HepG2 (cell line): ENCODE measurements at regions not wholly inside any gene's neighbourhood (a gene's known extent, or its start where the extent isn't known, plus 50 kb on each side); places are given as distances from the start of the nearest gene placed in this dataset.
A peak's percentile ranks its signal among the peaks of the same experiment; 100 is the strongest.

Experiments used
- ATAC-seq: fragments of 200-7000 bp; cut with Tn5 transposase; 3 replicates; pipeline ENCODE4 v1.9.1; 2020; ENCODE audit warnings: mild to moderate bottlenecking, moderate library complexity
- BruUV-seq: library from RNA; stranded (reverse); fragments of 400-500 nt; replicated peaks from 2 replicates; lab custom pipeline; 2021; lab: Mats Ljungman, UMichigan
- CTCF ChIA-PET: fragments of 300-600 bp; formaldehyde crosslinking; extraction: SDS; loops from one replicate; lab custom pipeline; 2021; ENCODE audit warnings: low total read pairs, inconsistent platforms, low intra/inter-chr PET ratio; lab: Yijun Ruan, JAX
- POLR2A ChIA-PET: fragments of 350-600 bp; sonication (Branson Sonifier 250); formaldehyde crosslinking; loops from one replicate; lab custom pipeline; 2020; ENCODE audit warnings: antibody characterized with exemption, inconsistent platforms; lab: Yijun Ruan, JAX
- DNase-seq: peaks from one replicate; pipeline ENCODE4 v3.0.0-alpha.2; 2015; ENCODE audit warnings: low spot score
- FAIRE-seq: peaks from 3 replicates; lab custom pipeline; 2011; peaks lifted over from hg19 to GRCh38; lab: Jason Lieb, UNC
- H2AFZ ChIP-seq: one replicate; pipeline ENCODE4 v1.6.1; 2011; ENCODE audit warnings: low read length, inconsistent platforms
- H3K27ac ChIP-seq: fragments of 300-600 bp; 3 replicates; pipeline ENCODE4 v1.8.0; 2011; ENCODE audit warnings: mixed run types, mild to moderate bottlenecking, mixed read lengths, low read length, inconsistent platforms; ENCODE audit not compliant: insufficient read depth; ENCODE audit errors: extremely low read length
- H3K27me3 ChIP-seq, 2 experiments: fragments of 200-600 bp in 1 of 2; 2 replicates in 1 of 2; 3 replicates in 1 of 2; pipeline versions ENCODE4 v1.6.0 to v1.8.0; 2011; ENCODE audit warnings: low read length in 2 of 2, mild to moderate bottlenecking in 2 of 2, moderate library complexity in 2 of 2, inconsistent platforms in 1 of 2; ENCODE audit not compliant: insufficient read depth in 2 of 2, control insufficient read depth in 1 of 2
- H3K36me3 ChIP-seq, 2 experiments: fragments of 200-600 bp in 1 of 2; replicated peaks in 1 of 2; 2 replicates in 1 of 2; 3 replicates in 1 of 2; pipeline versions ENCODE4 v1.5.1 to v1.8.0; 2011; ENCODE audit warnings: low read length in 2 of 2, inconsistent platforms in 1 of 2; ENCODE audit not compliant: insufficient read depth in 2 of 2, control insufficient read depth in 1 of 2
- H3K4me1 ChIP-seq: 2 replicates; pipeline ENCODE4 v1.5.1; 2012; ENCODE audit warnings: low read length, inconsistent platforms; ENCODE audit not compliant: insufficient read depth
- H3K4me2 ChIP-seq: 2 replicates; pipeline ENCODE4 v1.6.0; 2011; ENCODE audit warnings: low read depth, low read length, inconsistent platforms
- H3K4me3 ChIP-seq, 3 experiments: fragments of 200-600 bp in 1 of 3; sonication (generic), shearing (Covaris generic) in 1 of 3; replicated peaks in 1 of 3; 2 replicates each; pipeline ENCODE4 v1.5.1; 2011 to 2016; ENCODE audit warnings: low read length in 3 of 3, inconsistent platforms in 2 of 3, low read depth in 2 of 3, mild to moderate bottlenecking in 2 of 3, control low read depth in 1 of 3, mixed read lengths in 1 of 3; ENCODE audit not compliant: insufficient read depth in 1 of 3
- H3K79me2 ChIP-seq: one replicate; pipeline ENCODE4 v1.6.1; 2011; ENCODE audit warnings: low read length, inconsistent platforms; ENCODE audit not compliant: insufficient read depth
- H3K9ac ChIP-seq: 2 replicates; pipeline ENCODE4 v1.6.0; 2011; ENCODE audit warnings: mild to moderate bottlenecking, low read depth, low read length, inconsistent platforms; ENCODE audit not compliant: insufficient read depth
- H3K9me3 ChIP-seq: 2 replicates; pipeline ENCODE4 v1.5.1; 2012; ENCODE audit warnings: mild to moderate bottlenecking, low read length
- H4K20me1 ChIP-seq: 2 replicates; pipeline ENCODE4 v1.6.0; 2011; ENCODE audit warnings: inconsistent platforms, mild to moderate bottlenecking, low read length, moderate library complexity; ENCODE audit not compliant: insufficient read depth
- CEBPB ChIP-seq: IDR thresholded peaks from 2 replicates; pipeline ENCODE4 v1.6.1; 2011; ENCODE audit warnings: low read depth, low read length, improper control_type of control experiment, borderline replicate concordance
- KIAA2018 ChIP-seq: sonication (generic); formaldehyde crosslinking; IDR thresholded peaks from 2 replicates; pipeline ENCODE4 v1.5.0; 2020; ENCODE audit warnings: mild to moderate bottlenecking, missing genetic modification reagents, borderline replicate concordance
- RARA ChIP-seq: IDR thresholded peaks from 2 replicates; pipeline ENCODE4 v1.6.1; 2016; ENCODE audit warnings: missing genetic modification reagents, missing compliant biosample characterization
- ZNF615 ChIP-seq: sonication (generic); formaldehyde crosslinking; IDR thresholded peaks from 2 replicates; pipeline ENCODE4 v1.5.0; 2020; ENCODE audit warnings: mild to moderate bottlenecking, missing genetic modification reagents, borderline replicate concordance
- ZXDC ChIP-seq: sonication (generic); formaldehyde crosslinking; IDR thresholded peaks from 2 replicates; pipeline ENCODE4 v1.5.0; 2020; ENCODE audit warnings: mild to moderate bottlenecking, missing genetic modification reagents
- WGBS: methylation state at CpG from one replicate; pipeline ENCODE4 v1.1.6; 2017; ENCODE audit warnings: low lambda C conversion rate; 5-methylcytosine and 5-hydroxymethylcytosine counted together
- in situ Hi-C: cut with HindIII; loops from 2 replicates; pipeline ENCODE4 v1.10.0; 2017; ENCODE audit warnings: low pct_unique_long_range_greater_than_20kb; ENCODE audit not compliant: extremely low pct_ligation_motif_present
- intact Hi-C: fragments of 100-400 bp; cut with micrococcal nuclease; formaldehyde crosslinking; loops from one replicate; pipeline ENCODE4 v1.10.0; 2022; ENCODE audit not compliant: unreplicated experiment

- CTCF ChIA-PET = no interaction called here
- Histone ChIP-seq H3K9me3 (no peaks in the 10 kb centered on the region), H3K27me3 (no peaks in the 10 kb centered on the region), H3K4me1 (no peaks in the 10 kb centered on the region), H2AFZ (no peak overlapping the region), H3K9ac (no peak overlapping the region), H3K4me3 (no peak overlapping the region), H3K79me2 (no peaks in the 10 kb centered on the region), H3K4me2 (no peak overlapping the region), H3K27ac (no peak overlapping the region), H3K36me3 (no peaks in the 10 kb centered on the region), H4K20me1 (no peaks in the 10 kb centered on the region)
- no peak for TF ChIP-seq KIAA2018
- peak; percentile 17; the same call in 1 of the 2 replicates for TF ChIP-seq CEBPB
- no peak for TF ChIP-seq RARA (CRISPR knock-in tag)
- TF ChIP-seq ZXDC (CRISPR knock-in tag) = no peak
- no peak for TF ChIP-seq ZNF615
- WGBS = 8% methylated on average over 1 of the region's 1 CpG
- no peak for ATAC-seq
- POLR2A ChIA-PET = no interaction called here
- intact Hi-C loops = no loop called here
- no TSS peak for BruUV-seq
- FAIRE-seq = no peak
- no peak for DNase-seq
- in situ Hi-C loops = no loop called here
These were observed 303.5 kb downstream of the MID1IP1 start for GRCh38 chrX:39104745-39105144.
